ENCODE measurements at regions not wholly inside any gene's neighbourhood (a gene's known extent, or its start where the extent isn't known, plus 50 kb on each side); places are given as distances from the start of the nearest gene placed in this dataset.

DNA sequence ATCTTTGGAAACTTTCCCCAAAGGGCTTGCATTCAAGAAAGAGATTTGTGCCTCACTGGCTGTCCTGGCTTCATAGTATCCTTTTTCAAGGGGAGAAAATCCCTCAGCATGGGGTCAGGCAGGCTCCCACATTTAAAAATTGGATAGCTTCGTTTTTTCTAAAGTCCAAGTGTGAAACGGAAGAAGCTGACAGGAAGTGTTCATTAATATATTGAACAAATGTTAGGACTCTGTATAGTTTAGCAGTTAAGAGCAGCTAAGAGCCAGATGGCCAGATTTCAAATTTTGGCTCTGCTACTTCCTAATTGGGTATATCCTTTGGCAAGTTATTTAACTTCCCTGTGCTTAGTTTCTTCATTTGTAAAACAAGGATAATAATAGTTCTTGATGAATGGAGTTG is 354.9 kb upstream of the FAT3 start:
- no peak for TF ChIP-seq POLR2A (IDR thresholded peaks at IDR 0.05)
- TF ChIP-seq, protein P1, sequence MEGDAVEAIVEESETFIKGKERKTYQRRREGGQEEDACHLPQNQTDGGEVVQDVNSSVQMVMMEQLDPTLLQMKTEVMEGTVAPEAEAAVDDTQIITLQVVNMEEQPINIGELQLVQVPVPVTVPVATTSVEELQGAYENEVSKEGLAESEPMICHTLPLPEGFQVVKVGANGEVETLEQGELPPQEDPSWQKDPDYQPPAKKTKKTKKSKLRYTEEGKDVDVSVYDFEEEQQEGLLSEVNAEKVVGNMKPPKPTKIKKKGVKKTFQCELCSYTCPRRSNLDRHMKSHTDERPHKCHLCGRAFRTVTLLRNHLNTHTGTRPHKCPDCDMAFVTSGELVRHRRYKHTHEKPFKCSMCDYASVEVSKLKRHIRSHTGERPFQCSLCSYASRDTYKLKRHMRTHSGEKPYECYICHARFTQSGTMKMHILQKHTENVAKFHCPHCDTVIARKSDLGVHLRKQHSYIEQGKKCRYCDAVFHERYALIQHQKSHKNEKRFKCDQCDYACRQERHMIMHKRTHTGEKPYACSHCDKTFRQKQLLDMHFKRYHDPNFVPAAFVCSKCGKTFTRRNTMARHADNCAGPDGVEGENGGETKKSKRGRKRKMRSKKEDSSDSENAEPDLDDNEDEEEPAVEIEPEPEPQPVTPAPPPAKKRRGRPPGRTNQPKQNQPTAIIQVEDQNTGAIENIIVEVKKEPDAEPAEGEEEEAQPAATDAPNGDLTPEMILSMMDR (IDR thresholded peaks at IDR 0.05) = no peak

Measured in body of pancreas (tissue), 4 donors.